Adrenal gland (tissue), 9 donors: ENCODE measurements at regions not wholly inside any gene's neighbourhood (a gene's known extent, or its start where the extent isn't known, plus 50 kb on each side); places are given as distances from the start of the nearest gene placed in this dataset.
"Not testable (repeated sequence)": the region's sequence is repeated elsewhere in the genome, so short reads cannot be mapped to it uniquely, and the experiment has no call there.

Experiments
- DNase-seq, 7 donors: peaks; one replicate each; pipeline ENCODE4 v3.0.0-alpha.2; 2019 to 2020
- H3K27ac ChIP-seq, 5 donors: fragments of 200-600 bp; sonication (generic) in 4 of 5; 1 replicate in 3 of 5; 2 replicates in 2 of 5; pipeline versions ENCODE4 v1.5.1 to v1.8.0; 2016 to 2020; ENCODE audit warnings: mild to moderate bottlenecking in 1 of 5
- H3K27me3 ChIP-seq: fragments of 200-600 bp; 2 replicates; pipeline ENCODE4 v1.8.0; 2021
- H3K36me3 ChIP-seq, 2 donors: fragments of 200-600 bp; replicated peaks in 1 of 2; 1 replicate in 1 of 2; 2 replicates in 1 of 2; pipeline versions ENCODE4 v1.5.1 to v1.8.0; 2018 to 2022
- H3K4me1 ChIP-seq, 2 donors: fragments of 200-600 bp; replicated peaks in 1 of 2; 1 replicate in 1 of 2; 2 replicates in 1 of 2; pipeline versions ENCODE4 v1.5.1 to v1.8.0; 2018 to 2021
- H3K4me3 ChIP-seq, 4 donors: fragments of 200-600 bp; sonication (generic) in 3 of 4; one replicate each; pipeline ENCODE4 v1.5.1; 2016 to 2018
- H3K9me3 ChIP-seq, 3 donors: fragments of 200-600 bp; sonication (generic) in 1 of 3; replicated peaks in 1 of 3; 1 replicate in 2 of 3; 2 replicates in 1 of 3; pipeline versions ENCODE4 v1.5.1 to v1.8.0; 2016 to 2021
- POLR2A ChIP-seq, 2 donors: fragments of 450-650 bp; IDR thresholded peaks; one replicate each; pipeline ENCODE4 v1.6.1; 2017; ENCODE audit warnings: antibody characterized with exemption in 2 of 2, mild to moderate bottlenecking in 2 of 2, moderate library complexity in 1 of 2
- WGBS, 4 donors: extraction: QIAGEN DNeasy Blood & Tissue Kit in 2 of 4; methylation state at CpG; one replicate each; pipeline versions ENCODE4 v1.1.5 to v1.1.7; 2013 to 2017; 5-methylcytosine and 5-hydroxymethylcytosine counted together
- intact Hi-C, 2 donors: fragments of 100-400 bp; cut with DNase I; formaldehyde crosslinking; loops; one replicate each; pipeline versions ENCODE4 v1.14.1 to v1.15.0; 2022 to 2023
- TF ChIP-seq, protein P1 (sequence below), 6 experiments: fragments of 450-650 bp in 4 of 6; fragments of 200-600 bp in 2 of 6; sonication (generic) in 1 of 6; IDR thresholded peaks; 1 replicate in 5 of 6; 2 replicates in 1 of 6; pipeline versions ENCODE4 v1.5.1 to v1.8.0; 2016 to 2021; ENCODE audit warnings: antibody characterized with exemption in 6 of 6, mild to moderate bottlenecking in 2 of 6, moderate library complexity in 1 of 6
- donor health status: healthy with polysubstance abuse.
- donor health status: Bipolar disorder and iron deficiency.
- donor health status: DM: yes; HTN: yes; CAD: no.
- donor health status: DM: no; HTN: no; CAD: no.
- donor health status: DM: no; HTN: no; CAD: no.

DNA sequence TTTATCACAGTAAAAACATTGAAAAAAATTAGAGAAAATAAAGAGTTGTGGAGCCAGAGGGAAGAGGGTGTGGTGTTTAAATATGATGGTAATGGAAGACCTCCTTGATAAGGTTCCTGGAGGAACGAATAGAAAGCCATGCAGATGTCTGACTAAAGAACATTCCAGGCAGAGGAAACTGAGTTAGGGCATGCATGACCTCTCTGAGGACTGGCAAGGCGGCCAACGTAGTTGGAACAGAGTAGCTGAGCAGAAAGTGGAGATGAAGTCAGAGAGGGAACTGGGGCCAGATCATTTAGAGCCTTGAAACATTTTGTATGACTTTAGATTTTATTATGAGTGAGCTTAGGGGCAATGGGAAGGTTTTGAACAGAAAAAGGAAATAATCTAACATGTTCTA, 377.5 kb downstream of the HLX start:
- no peaks in the 10 kb centered on the region for H3K36me3 ChIP-seq
- 63 to 74% (median 67%) methylated on average over 3 of the region's 3 CpGs for WGBS, 4 donors
- TF ChIP-seq, protein P1, sequence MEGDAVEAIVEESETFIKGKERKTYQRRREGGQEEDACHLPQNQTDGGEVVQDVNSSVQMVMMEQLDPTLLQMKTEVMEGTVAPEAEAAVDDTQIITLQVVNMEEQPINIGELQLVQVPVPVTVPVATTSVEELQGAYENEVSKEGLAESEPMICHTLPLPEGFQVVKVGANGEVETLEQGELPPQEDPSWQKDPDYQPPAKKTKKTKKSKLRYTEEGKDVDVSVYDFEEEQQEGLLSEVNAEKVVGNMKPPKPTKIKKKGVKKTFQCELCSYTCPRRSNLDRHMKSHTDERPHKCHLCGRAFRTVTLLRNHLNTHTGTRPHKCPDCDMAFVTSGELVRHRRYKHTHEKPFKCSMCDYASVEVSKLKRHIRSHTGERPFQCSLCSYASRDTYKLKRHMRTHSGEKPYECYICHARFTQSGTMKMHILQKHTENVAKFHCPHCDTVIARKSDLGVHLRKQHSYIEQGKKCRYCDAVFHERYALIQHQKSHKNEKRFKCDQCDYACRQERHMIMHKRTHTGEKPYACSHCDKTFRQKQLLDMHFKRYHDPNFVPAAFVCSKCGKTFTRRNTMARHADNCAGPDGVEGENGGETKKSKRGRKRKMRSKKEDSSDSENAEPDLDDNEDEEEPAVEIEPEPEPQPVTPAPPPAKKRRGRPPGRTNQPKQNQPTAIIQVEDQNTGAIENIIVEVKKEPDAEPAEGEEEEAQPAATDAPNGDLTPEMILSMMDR (IDR thresholded peaks at IDR 0.05), result no peak
- no peak for TF ChIP-seq POLR2A (IDR thresholded peaks at IDR 0.05)
- intact Hi-C loops, result no loop called here
- H3K27me3 ChIP-seq, result no peaks in the 10 kb centered on the region
- H3K27ac ChIP-seq, result no peak overlapping the region
- no peak overlapping the region for H3K4me3 ChIP-seq
- DNase-seq, result no peak
- no peaks in the 10 kb centered on the region for H3K9me3 ChIP-seq
- H3K4me1 ChIP-seq, result no peaks in the 10 kb centered on the region

- intact Hi-C loops, H3K9me3 ChIP-seq, H3K27ac ChIP-seq, DNase-seq, H3K4me3 ChIP-seq, H3K27me3 ChIP-seq, H3K36me3 ChIP-seq, H3K4me1 ChIP-seq: not testable (repeated sequence)
- 100% methylated on average over 1 of the region's 1 CpG; no CpG with 5 or more reads in 3 of the 4 donors for WGBS, 4 donors
These were observed 378.3 kb downstream of the HLX start for GRCh38 chr1:221257548-221257947.

DNA sequence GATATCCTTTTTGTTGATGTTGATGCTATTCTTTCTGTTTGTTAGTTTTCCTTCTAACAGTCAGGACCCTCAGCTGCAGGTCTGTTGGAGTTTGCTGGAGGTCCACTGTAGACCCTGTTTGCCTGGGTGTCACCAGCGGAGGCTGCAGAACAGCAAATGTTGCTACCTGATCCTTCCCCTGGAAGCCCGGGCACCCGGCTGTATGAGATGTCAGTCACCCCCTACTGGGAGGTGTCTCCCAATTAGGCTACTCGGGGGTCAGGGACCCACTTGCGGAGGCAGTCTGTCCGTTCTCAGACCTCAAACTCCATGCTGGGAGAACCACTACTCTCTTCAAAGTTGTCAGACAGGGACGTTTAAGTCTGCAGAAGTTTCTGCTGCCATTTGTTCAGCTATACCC, 383.4 kb downstream of the HLX start:
- H3K4me1 ChIP-seq, H3K9me3 ChIP-seq, H3K36me3 ChIP-seq, H3K27me3 ChIP-seq, H3K4me3 ChIP-seq, H3K27ac ChIP-seq, DNase-seq: not testable (repeated sequence)
- WGBS, 4 donors, result 83 to 87% (median 85%) methylated on average over 3 to 7 of the region's 7 CpGs
- intact Hi-C loops, result loop anchor here in 1 of 2 donors (10.0 kb wide), 1 partner anchor 172 kb away; no protein-coding TSS in a partner anchor

- Histone ChIP-seq H3K27ac (no peak overlapping the region), H3K4me3 (no peak overlapping the region), H3K36me3 (no peaks in the 10 kb centered on the region), H3K27me3 (no peaks in the 10 kb centered on the region), H3K4me1 (no peaks in the 10 kb centered on the region), H3K9me3 (no peaks in the 10 kb centered on the region)
- 60 to 64% (median 64%) methylated on average over 9 of the region's 9 CpGs for WGBS, 4 donors
- TF ChIP-seq POLR2A (IDR thresholded peaks at IDR 0.05), result no peak
- TF ChIP-seq, protein P1 (IDR thresholded peaks at IDR 0.05), result peak; percentile 40 to 65 (median 60)
- intact Hi-C loops, result loop anchor here in 1 of 2 donors (10.0 kb wide), 1 partner anchor 171 kb away; no protein-coding TSS in a partner anchor
- DNase-seq, result peak; percentile 57 to 86 (median 70)
These were observed 384.9 kb downstream of the HLX start for GRCh38 chr1:221263831-221264767.

GRCh38 chr1:221264848-221265247, 385.6 kb downstream of the HLX start:
- no peaks in the 10 kb centered on the region for H3K27me3 ChIP-seq
- H3K27ac ChIP-seq, result no peak overlapping the region
- DNase-seq, result no peak
- H3K9me3 ChIP-seq, result no peaks in the 10 kb centered on the region
- H3K36me3 ChIP-seq, result no peaks in the 10 kb centered on the region
- TF ChIP-seq, protein P1 (IDR thresholded peaks at IDR 0.05), result no peak
- no peak for TF ChIP-seq POLR2A (IDR thresholded peaks at IDR 0.05)
- WGBS, 4 donors, result 69 to 74% (median 71%) methylated on average over 5 of the region's 5 CpGs
- intact Hi-C loops, result loop anchor here in 1 of 2 donors (10.0 kb wide), 1 partner anchor 170 kb away; no protein-coding TSS in a partner anchor
- no peaks in the 10 kb centered on the region for H3K4me1 ChIP-seq
- no peak overlapping the region for H3K4me3 ChIP-seq
